HCT116 (cell line): ENCODE measurements at regions not wholly inside any gene's neighbourhood (a gene's known extent, or its start where the extent isn't known, plus 50 kb on each side); places are given as distances from the start of the nearest gene placed in this dataset.

Source experiments
- CBX3 ChIP-seq: IDR thresholded peaks from 2 replicates; pipeline ENCODE4 v1.6.1; 2012; ENCODE audit warnings: low read depth
- CEBPB ChIP-seq: IDR thresholded peaks from 2 replicates; pipeline ENCODE4 v1.6.1; 2012; ENCODE audit warnings: low read depth
- CTCF ChIP-seq, 3 experiments: fragments of 200-600 bp in 1 of 3; sonication (generic) in 1 of 3; IDR thresholded peaks in 2 of 3; conservative IDR thresholded peaks in 1 of 3; 2 replicates each; pipeline ENCODE4 v1.5.1; 2012 to 2017; ENCODE audit warnings: low read depth in 2 of 3, low read length in 2 of 3, antibody characterized with exemption in 1 of 3, borderline replicate concordance in 1 of 3, control low read depth in 1 of 3, mild to moderate bottlenecking in 1 of 3, mixed read lengths in 1 of 3, mixed run types in 1 of 3, moderate library complexity in 1 of 3; ENCODE audit not compliant: insufficient read depth in 1 of 3
- EZH2 ChIP-seq: fragments of 200-600 bp; sonication (generic); IDR thresholded peaks from 2 replicates; pipeline ENCODE4 v1.6.1; 2017; ENCODE audit warnings: antibody characterized with exemption, mixed run types
- MAX ChIP-seq: IDR thresholded peaks from 2 replicates; pipeline ENCODE4 v1.6.1; 2012
- POLR2A ChIP-seq: IDR thresholded peaks from 2 replicates; pipeline ENCODE4 v1.7.0; 2011; ENCODE audit warnings: borderline replicate concordance; ENCODE audit not compliant: insufficient read depth, insufficient read length; ENCODE audit errors: extremely low read depth
- POLR2AphosphoS5 ChIP-seq: IDR thresholded peaks from 2 replicates; pipeline ENCODE4 v1.6.1; 2011; ENCODE audit warnings: mild to moderate bottlenecking, low read depth, low read length, moderate library complexity
- RAD21 ChIP-seq: IDR thresholded peaks from 2 replicates; pipeline ENCODE4 v1.6.1; 2012; ENCODE audit warnings: low read depth, mild to moderate bottlenecking
- SRF ChIP-seq: IDR thresholded peaks from 2 replicates; pipeline ENCODE4 v1.6.1; 2012; ENCODE audit warnings: low read depth
- TCF7L2 ChIP-seq: IDR thresholded peaks from 2 replicates; pipeline ENCODE4 v1.7.0; 2011; ENCODE audit warnings: borderline replicate concordance, inconsistent platforms; ENCODE audit not compliant: insufficient read depth, insufficient read length; ENCODE audit errors: extremely low read depth
- ZFX ChIP-seq: fragments of 450-650 bp; IDR thresholded peaks from 2 replicates; pipeline ENCODE4 v1.6.1; 2017
- TF ChIP-seq, protein P1 (sequence below): IDR thresholded peaks from 2 replicates; pipeline ENCODE4 v1.6.1; 2011; ENCODE audit warnings: mild to moderate bottlenecking, low read length, moderate library complexity; ENCODE audit not compliant: insufficient replicate concordance; ENCODE audit errors: extremely low read depth
- TF ChIP-seq, protein P2 (sequence below): IDR thresholded peaks from 2 replicates; pipeline ENCODE4 v1.6.1; 2012; ENCODE audit warnings: low read depth

DNA sequence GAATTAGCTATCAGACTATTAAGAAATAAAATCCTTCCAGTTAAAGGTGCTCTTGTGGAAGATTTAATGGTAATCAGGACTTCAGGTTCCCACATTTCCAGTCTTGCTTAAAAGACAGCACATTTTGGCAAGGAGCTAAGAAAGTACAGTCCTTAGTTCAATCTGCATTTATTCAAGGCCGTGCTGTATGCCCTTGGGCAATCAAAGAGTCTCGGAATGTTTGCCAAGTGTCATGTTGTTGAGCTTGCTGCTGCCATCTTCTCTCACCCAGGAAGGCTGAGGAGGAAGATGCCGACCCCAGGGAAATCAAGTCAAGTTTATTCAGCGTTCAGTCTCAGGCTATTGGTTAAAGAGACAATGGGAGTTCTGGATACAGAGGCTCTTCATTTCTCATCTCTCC is 388.1 kb upstream of the IGFBP7 start:
- TF ChIP-seq EZH2: no peak
- TF ChIP-seq, protein P1, sequence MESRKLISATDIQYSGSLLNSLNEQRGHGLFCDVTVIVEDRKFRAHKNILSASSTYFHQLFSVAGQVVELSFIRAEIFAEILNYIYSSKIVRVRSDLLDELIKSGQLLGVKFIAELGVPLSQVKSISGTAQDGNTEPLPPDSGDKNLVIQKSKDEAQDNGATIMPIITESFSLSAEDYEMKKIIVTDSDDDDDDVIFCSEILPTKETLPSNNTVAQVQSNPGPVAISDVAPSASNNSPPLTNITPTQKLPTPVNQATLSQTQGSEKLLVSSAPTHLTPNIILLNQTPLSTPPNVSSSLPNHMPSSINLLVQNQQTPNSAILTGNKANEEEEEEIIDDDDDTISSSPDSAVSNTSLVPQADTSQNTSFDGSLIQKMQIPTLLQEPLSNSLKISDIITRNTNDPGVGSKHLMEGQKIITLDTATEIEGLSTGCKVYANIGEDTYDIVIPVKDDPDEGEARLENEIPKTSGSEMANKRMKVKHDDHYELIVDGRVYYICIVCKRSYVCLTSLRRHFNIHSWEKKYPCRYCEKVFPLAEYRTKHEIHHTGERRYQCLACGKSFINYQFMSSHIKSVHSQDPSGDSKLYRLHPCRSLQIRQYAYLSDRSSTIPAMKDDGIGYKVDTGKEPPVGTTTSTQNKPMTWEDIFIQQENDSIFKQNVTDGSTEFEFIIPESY: no peak
- no peak for TF ChIP-seq TCF7L2
- TF ChIP-seq POLR2AphosphoS5: no peak
- no peak for TF ChIP-seq RAD21
- TF ChIP-seq ZFX: no peak
- TF ChIP-seq CTCF (IDR thresholded peaks at IDR 0.05 in 2 of 3, conservative IDR thresholded peaks at IDR 0.05 in 1 of 3; ENCODE audit: borderline replicate concordance in 1 of 3, insufficient read depth in 1 of 3, low read depth in 2 of 3, low read length in 2 of 3): no peak
- TF ChIP-seq, protein P2, sequence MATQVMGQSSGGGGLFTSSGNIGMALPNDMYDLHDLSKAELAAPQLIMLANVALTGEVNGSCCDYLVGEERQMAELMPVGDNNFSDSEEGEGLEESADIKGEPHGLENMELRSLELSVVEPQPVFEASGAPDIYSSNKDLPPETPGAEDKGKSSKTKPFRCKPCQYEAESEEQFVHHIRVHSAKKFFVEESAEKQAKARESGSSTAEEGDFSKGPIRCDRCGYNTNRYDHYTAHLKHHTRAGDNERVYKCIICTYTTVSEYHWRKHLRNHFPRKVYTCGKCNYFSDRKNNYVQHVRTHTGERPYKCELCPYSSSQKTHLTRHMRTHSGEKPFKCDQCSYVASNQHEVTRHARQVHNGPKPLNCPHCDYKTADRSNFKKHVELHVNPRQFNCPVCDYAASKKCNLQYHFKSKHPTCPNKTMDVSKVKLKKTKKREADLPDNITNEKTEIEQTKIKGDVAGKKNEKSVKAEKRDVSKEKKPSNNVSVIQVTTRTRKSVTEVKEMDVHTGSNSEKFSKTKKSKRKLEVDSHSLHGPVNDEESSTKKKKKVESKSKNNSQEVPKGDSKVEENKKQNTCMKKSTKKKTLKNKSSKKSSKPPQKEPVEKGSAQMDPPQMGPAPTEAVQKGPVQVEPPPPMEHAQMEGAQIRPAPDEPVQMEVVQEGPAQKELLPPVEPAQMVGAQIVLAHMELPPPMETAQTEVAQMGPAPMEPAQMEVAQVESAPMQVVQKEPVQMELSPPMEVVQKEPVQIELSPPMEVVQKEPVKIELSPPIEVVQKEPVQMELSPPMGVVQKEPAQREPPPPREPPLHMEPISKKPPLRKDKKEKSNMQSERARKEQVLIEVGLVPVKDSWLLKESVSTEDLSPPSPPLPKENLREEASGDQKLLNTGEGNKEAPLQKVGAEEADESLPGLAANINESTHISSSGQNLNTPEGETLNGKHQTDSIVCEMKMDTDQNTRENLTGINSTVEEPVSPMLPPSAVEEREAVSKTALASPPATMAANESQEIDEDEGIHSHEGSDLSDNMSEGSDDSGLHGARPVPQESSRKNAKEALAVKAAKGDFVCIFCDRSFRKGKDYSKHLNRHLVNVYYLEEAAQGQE: no peak
- no peak for TF ChIP-seq CEBPB
- TF ChIP-seq SRF: no peak
- no peak for TF ChIP-seq POLR2A
- no peak for TF ChIP-seq CBX3
- no peak for TF ChIP-seq MAX
